Fibroblast of skin of right biceps (primary cell): ENCODE measurements at regions not wholly inside any gene's neighbourhood (a gene's known extent, or its start where the extent isn't known, plus 50 kb on each side); places are given as distances from the start of the nearest gene placed in this dataset.

Experiments used
- DNase-seq: peaks from one replicate; pipeline ENCODE4 v3.0.0-alpha.2; 2013

GRCh38 chr4:106507440-106507839 is 138.9 kb upstream of the GIMD1 start:
- no peak for DNase-seq

GRCh38 chr4:106503116-106504050 is 134.8 kb upstream of the GIMD1 start:
- no peak for DNase-seq

- DNase-seq: peak; percentile 62
Measured at GRCh38 chr4:106502106-106502699, 133.6 kb upstream of the GIMD1 start.

- DNase-seq: peak; percentile 47
Measured at GRCh38 chr4:106497271-106497670, 128.7 kb upstream of the GIMD1 start.

GRCh38 chr4:106496061-106496460 is 127.5 kb upstream of the GIMD1 start:
- peak; percentile 15 for DNase-seq

GRCh38 chr4:106495476-106495875 is 126.9 kb upstream of the GIMD1 start:
- DNase-seq: peak; percentile 91

GRCh38 chr4:106494066-106494465 is 125.5 kb upstream of the GIMD1 start:
- DNase-seq: peak; percentile 82

- peak; percentile 36 for DNase-seq
Measured at GRCh38 chr4:106493086-106493485, 124.5 kb upstream of the GIMD1 start.

GRCh38 chr4:106486533-106486932 is 118.0 kb upstream of the GIMD1 start:
- no peak for DNase-seq

GRCh38 chr4:106481801-106482200 is 113.2 kb upstream of the GIMD1 start:
- no peak for DNase-seq

GRCh38 chr4:106478152-106478551 is 109.6 kb upstream of the GIMD1 start:
- no peak for DNase-seq

- no peak for DNase-seq
Measured at GRCh38 chr4:106476741-106477140, 108.2 kb upstream of the GIMD1 start.

- no peak for DNase-seq
Measured at GRCh38 chr4:106473515-106473914, 104.9 kb upstream of the GIMD1 start.

- DNase-seq: no peak
Measured at GRCh38 chr4:106471151-106471550, 102.6 kb upstream of the GIMD1 start.

- no peak for DNase-seq
Measured at GRCh38 chr4:106463622-106464021, 95.0 kb upstream of the GIMD1 start.

- no peak for DNase-seq
Measured at GRCh38 chr4:106454581-106454980, 86.0 kb upstream of the GIMD1 start.

GRCh38 chr4:106454021-106454420 is 85.4 kb upstream of the GIMD1 start:
- DNase-seq: no peak

- DNase-seq: no peak
Measured at GRCh38 chr4:106451091-106451490, 82.5 kb upstream of the GIMD1 start.

- peak; percentile 11 for DNase-seq
Measured at GRCh38 chr4:106450249-106450648, 81.7 kb upstream of the GIMD1 start.

GRCh38 chr4:106444557-106444956 is 76.0 kb upstream of the GIMD1 start:
- peak; percentile 50 for DNase-seq

GRCh38 chr4:106430797-106431196 is 62.2 kb upstream of the GIMD1 start:
- DNase-seq: no peak

- DNase-seq: no peak
Measured at GRCh38 chr4:106429885-106430284, 61.3 kb upstream of the GIMD1 start.

GRCh38 chr4:106426069-106426468 is 57.5 kb upstream of the GIMD1 start:
- no peak for DNase-seq

- no peak for DNase-seq
Measured at GRCh38 chr4:106425576-106425975, 57.0 kb upstream of the GIMD1 start.
